Osteocyte (in vitro differentiated cells): ENCODE measurements at regions not wholly inside any gene's neighbourhood (a gene's known extent, or its start where the extent isn't known, plus 50 kb on each side); places are given as distances from the start of the nearest gene placed in this dataset.

Experiments
- DNase-seq: peaks from one replicate; pipeline ENCODE4 v3.0.0; 2021; ENCODE audit warnings: mixed read lengths; ENCODE audit not compliant: unreplicated experiment; ENCODE audit errors: extremely low spot score
- H3K27ac Mint-ChIP-seq: one replicate; pipeline ENCODE4 v1.8.0; 2021; ENCODE audit warnings: mild to moderate bottlenecking, mixed read lengths; ENCODE audit not compliant: unreplicated experiment
- H3K27me3 Mint-ChIP-seq: one replicate; pipeline ENCODE4 v1.8.0; 2021; ENCODE audit warnings: mixed read lengths; ENCODE audit not compliant: unreplicated experiment
- H3K36me3 Mint-ChIP-seq: one replicate; pipeline ENCODE4 v1.8.0; 2021; ENCODE audit warnings: mixed read lengths; ENCODE audit not compliant: unreplicated experiment
- H3K4me1 Mint-ChIP-seq: one replicate; pipeline ENCODE4 v1.8.0; 2021; ENCODE audit warnings: mixed read lengths; ENCODE audit not compliant: unreplicated experiment
- H3K4me3 Mint-ChIP-seq: one replicate; pipeline ENCODE4 v1.8.0; 2021; ENCODE audit warnings: mild to moderate bottlenecking, moderate library complexity, mixed read lengths; ENCODE audit not compliant: unreplicated experiment
- H3K9me3 Mint-ChIP-seq: one replicate; pipeline ENCODE4 v1.8.0; 2021; ENCODE audit warnings: mixed read lengths; ENCODE audit not compliant: unreplicated experiment
- CTCF ChIP-seq: fragments of 200-600 bp; sonication (generic); IDR thresholded peaks from 2 replicates; pipeline ENCODE4 v1.5.0; 2021; ENCODE audit warnings: antibody characterized with exemption, mild to moderate bottlenecking, moderate library complexity

- TF ChIP-seq CTCF, result no peak
- H3K27me3 Mint-ChIP-seq, result no peaks in the 10 kb centered on the region
- H3K9me3 Mint-ChIP-seq, result peaks cover 8% of the 10 kb centered on the region
- no peak for DNase-seq
- H3K27ac Mint-ChIP-seq, result no peak overlapping the region
- peaks cover 6% of the 10 kb centered on the region for H3K4me1 Mint-ChIP-seq
- no peak overlapping the region for H3K4me3 Mint-ChIP-seq
- no peaks in the 10 kb centered on the region for H3K36me3 Mint-ChIP-seq
Observed at GRCh38 chr15:63454503-63455211, 49.7 kb upstream of the USP3 start.
